GM19463 (cell line): ENCODE measurements at regions not wholly inside any gene's neighbourhood (a gene's known extent, or its start where the extent isn't known, plus 50 kb on each side); places are given as distances from the start of the nearest gene placed in this dataset.
"Not testable (repeated sequence)": the region's sequence is repeated elsewhere in the genome, so short reads cannot be mapped to it uniquely, and the experiment has no call there.

ENCODE experiments used
- ATAC-seq: cut with Tn5 transposase; IDR thresholded peaks from one replicate; pipeline ENCODE4 v1.9.1; 2021; ENCODE audit warnings: mild to moderate bottlenecking, moderate library complexity; ENCODE audit not compliant: unreplicated experiment

GRCh38 chrX:125378205-125378604 lies 58.5 kb downstream of the TEX13C start:
- no peak for ATAC-seq

- ATAC-seq: no peak
Measured at GRCh38 chrX:125378770-125379169, 59.1 kb downstream of the TEX13C start.

GRCh38 chrX:125382148-125382628 lies 62.5 kb downstream of the TEX13C start:
- no peak for ATAC-seq

- ATAC-seq: no peak
Measured at GRCh38 chrX:125382889-125383288, 63.2 kb downstream of the TEX13C start.

GRCh38 chrX:125384867-125385266 lies 65.2 kb downstream of the TEX13C start:
- no peak for ATAC-seq

GRCh38 chrX:125387945-125388344 lies 68.3 kb downstream of the TEX13C start:
- ATAC-seq: no peak

GRCh38 chrX:125394449-125394848 lies 74.8 kb downstream of the TEX13C start:
- ATAC-seq: no peak

GRCh38 chrX:125395626-125396025 lies 76.0 kb downstream of the TEX13C start:
- no peak for ATAC-seq

- no peak for ATAC-seq
Measured at GRCh38 chrX:125398959-125399440, 79.3 kb downstream of the TEX13C start.

GRCh38 chrX:125402807-125403206 lies 83.1 kb downstream of the TEX13C start:
- no peak for ATAC-seq

- ATAC-seq: no peak
Measured at GRCh38 chrX:125404667-125405160, 85.0 kb downstream of the TEX13C start.

GRCh38 chrX:125405339-125405738 lies 85.7 kb downstream of the TEX13C start:
- ATAC-seq: no peak

- no peak for ATAC-seq
Measured at GRCh38 chrX:125407314-125407713, 87.6 kb downstream of the TEX13C start.

- no peak for ATAC-seq
Measured at GRCh38 chrX:125420809-125421208, 101.1 kb downstream of the TEX13C start.

- no peak for ATAC-seq
Measured at GRCh38 chrX:125422986-125423385, 103.3 kb downstream of the TEX13C start.

- ATAC-seq: no peak
Measured at GRCh38 chrX:125424536-125424935, 104.9 kb downstream of the TEX13C start.

- ATAC-seq: no peak
Measured at GRCh38 chrX:125436855-125437254, 117.2 kb downstream of the TEX13C start.

- ATAC-seq: no peak
Measured at GRCh38 chrX:125439194-125439849, 119.7 kb downstream of the TEX13C start.

GRCh38 chrX:125444659-125445058 lies 125.0 kb downstream of the TEX13C start:
- no peak for ATAC-seq

- ATAC-seq: no peak
Measured at GRCh38 chrX:125475482-125475881, 155.8 kb downstream of the TEX13C start.

- no peak for ATAC-seq
Measured at GRCh38 chrX:125492439-125492838, 172.8 kb downstream of the TEX13C start.

GRCh38 chrX:125493004-125493403 lies 173.3 kb downstream of the TEX13C start:
- ATAC-seq: not testable (repeated sequence)

GRCh38 chrX:125497667-125498066 lies 178.0 kb downstream of the TEX13C start:
- ATAC-seq: no peak
